ENCODE measurements at regions not wholly inside any gene's neighbourhood (a gene's known extent, or its start where the extent isn't known, plus 50 kb on each side); places are given as distances from the start of the nearest gene placed in this dataset.
"Not testable (repeated sequence)": the region's sequence is repeated elsewhere in the genome, so short reads cannot be mapped to it uniquely, and the experiment has no call there.

GRCh38 chr2:185667452-185667851 is 71.2 kb upstream of the FSIP2 start:
- intact Hi-C loops (cut with micrococcal nuclease): no loop called here
- H3K36me3 Mint-ChIP-seq (ENCODE audit: low read depth): no peaks in the 10 kb centered on the region
- no peaks in the 10 kb centered on the region for H3K27me3 Mint-ChIP-seq (ENCODE audit: low read depth)
- no peak overlapping the region for H3K27ac Mint-ChIP-seq
- no peak for DNase-seq (ENCODE audit: low spot score)
- H3K4me1 Mint-ChIP-seq (ENCODE audit: low read depth): no peaks in the 10 kb centered on the region
- peaks cover 7% of the 10 kb centered on the region for H3K9me3 Mint-ChIP-seq
- no peak overlapping the region for H3K4me3 Mint-ChIP-seq (ENCODE audit: low read depth)

GRCh38 chr2:185668710-185669109 is 69.9 kb upstream of the FSIP2 start:
- DNase-seq (ENCODE audit: low spot score): no peak
- Mint-ChIP-seq H3K27ac (no peak overlapping the region), H3K4me1 (ENCODE audit: low read depth) (no peaks in the 10 kb centered on the region), H3K27me3 (ENCODE audit: low read depth) (no peaks in the 10 kb centered on the region), H3K9me3 (peaks cover 7% of the 10 kb centered on the region), H3K36me3 (ENCODE audit: low read depth) (no peaks in the 10 kb centered on the region), H3K4me3 (ENCODE audit: low read depth) (no peak overlapping the region)
- intact Hi-C loops (cut with micrococcal nuclease): no loop called here

- Mint-ChIP-seq H3K9me3 (no peaks in the 10 kb centered on the region), H3K4me3 (ENCODE audit: low read depth) (no peak overlapping the region), H3K36me3 (ENCODE audit: low read depth) (no peaks in the 10 kb centered on the region), H3K4me1 (ENCODE audit: low read depth) (no peaks in the 10 kb centered on the region), H3K27me3 (ENCODE audit: low read depth) (no peaks in the 10 kb centered on the region), H3K27ac (no peak overlapping the region)
- DNase-seq (ENCODE audit: low spot score): no peak
- intact Hi-C loops (cut with micrococcal nuclease): no loop called here
Observed at GRCh38 chr2:185674232-185674631, 64.4 kb upstream of the FSIP2 start.

GRCh38 chr2:185676316-185676715 is 62.3 kb upstream of the FSIP2 start:
- H3K9me3 Mint-ChIP-seq: no peaks in the 10 kb centered on the region
- no peaks in the 10 kb centered on the region for H3K27me3 Mint-ChIP-seq (ENCODE audit: low read depth)
- no peak for DNase-seq (ENCODE audit: low spot score)
- H3K4me3 Mint-ChIP-seq (ENCODE audit: low read depth): no peak overlapping the region
- intact Hi-C loops (cut with micrococcal nuclease): no loop called here
- H3K4me1 Mint-ChIP-seq (ENCODE audit: low read depth): no peaks in the 10 kb centered on the region
- no peak overlapping the region for H3K27ac Mint-ChIP-seq
- no peaks in the 10 kb centered on the region for H3K36me3 Mint-ChIP-seq (ENCODE audit: low read depth)

GRCh38 chr2:185687001-185687400 is 51.6 kb upstream of the FSIP2 start:
- H3K9me3 Mint-ChIP-seq; H3K27me3 Mint-ChIP-seq (ENCODE audit: low read depth); H3K36me3 Mint-ChIP-seq (ENCODE audit: low read depth); intact Hi-C loops (cut with micrococcal nuclease); H3K4me1 Mint-ChIP-seq (ENCODE audit: low read depth); DNase-seq (ENCODE audit: low spot score); H3K4me3 Mint-ChIP-seq (ENCODE audit: low read depth); H3K27ac Mint-ChIP-seq: not testable (repeated sequence)

GRCh38 chr2:185687967-185688366 is 50.6 kb upstream of the FSIP2 start:
- H3K4me1 Mint-ChIP-seq (ENCODE audit: low read depth): no peaks in the 10 kb centered on the region
- intact Hi-C loops (cut with micrococcal nuclease): no loop called here
- H3K4me3 Mint-ChIP-seq (ENCODE audit: low read depth): no peak overlapping the region
- H3K27me3 Mint-ChIP-seq (ENCODE audit: low read depth): no peaks in the 10 kb centered on the region
- H3K9me3 Mint-ChIP-seq: no peaks in the 10 kb centered on the region
- no peak overlapping the region for H3K27ac Mint-ChIP-seq
- H3K36me3 Mint-ChIP-seq (ENCODE audit: low read depth): no peaks in the 10 kb centered on the region
- no peak for DNase-seq (ENCODE audit: low spot score)

Data from activated T-helper 2 cell treated with anti-CD3 and anti-CD28 coated beads, Interferon-gamma antibody, Interleukin-2, Interleukin-4, amounts not matched to agents 10 μg/mL and 5 μg/mL and 100 μg/mL, durations not matched to agents 14 hours and 24 hours and 36 hours (primary cell).